Pancreas (tissue), 10 donors: ENCODE measurements at regions not wholly inside any gene's neighbourhood (a gene's known extent, or its start where the extent isn't known, plus 50 kb on each side); places are given as distances from the start of the nearest gene placed in this dataset.

Source experiments
- ATAC-seq, 4 donors: fragments of 200-7000 bp; cut with Tn5 transposase; one replicate each; pipeline versions ENCODE4 v1.8.0 to v1.9.1; 2020; ENCODE audit warnings: mild to moderate bottlenecking in 4 of 4, moderate library complexity in 4 of 4
- DNase-seq, 6 donors: peaks; one replicate each; pipeline ENCODE4 v3.0.0-alpha.2; 2020
- FAIRE-seq: peaks from 2 replicates; lab custom pipeline; 2012; peaks lifted over from hg19 to GRCh38; lab: Jason Lieb, UNC
- H3K27ac ChIP-seq, 4 donors: fragments of 200-600 bp; sonication (generic); 1 replicate in 3 of 4; 2 replicates in 1 of 4; pipeline versions ENCODE4 v1.5.0 to v1.8.0; 2020
- H3K27me3 ChIP-seq, 4 donors: fragments of 200-600 bp; one replicate each; pipeline ENCODE4 v1.8.0; 2021
- H3K36me3 ChIP-seq, 3 donors: fragments of 200-600 bp; sonication (generic) in 1 of 3; one replicate each; pipeline versions ENCODE4 v1.5.0 to v1.8.0; 2020 to 2021
- H3K4me1 ChIP-seq, 3 donors: fragments of 200-600 bp; one replicate each; pipeline ENCODE4 v1.8.0; 2021
- H3K4me3 ChIP-seq, 4 donors: fragments of 200-600 bp; sonication (generic) in 2 of 4; one replicate each; pipeline versions ENCODE4 v1.5.0 to v1.8.0; 2020 to 2021
- H3K9me3 ChIP-seq, 4 donors: fragments of 200-600 bp; one replicate each; pipeline ENCODE4 v1.8.0; 2021
- CTCF ChIP-seq, 4 donors: fragments of 200-600 bp; sonication (generic) in 3 of 4; IDR thresholded peaks; one replicate each; pipeline versions ENCODE4 v1.5.0 to v1.8.0; 2021; ENCODE audit warnings: antibody characterized with exemption in 4 of 4
- WGBS, 2 donors: extraction: QIAGEN DNeasy Blood & Tissue Kit; methylation state at CpG; one replicate each; pipeline ENCODE4 v1.1.7; 2013; 5-methylcytosine and 5-hydroxymethylcytosine counted together
- intact Hi-C, 3 donors: fragments of 100-400 bp; cut with DNase I; formaldehyde crosslinking; loops; one replicate each; pipeline versions ENCODE4 v1.11.1 to v1.14.2; 2022
- donor health status: healthy with polysubstance abuse.
- donor health status: DM: no; HTN: no; CAD: no; lungs with moderate emphysema.
- donor health status: DM: no; HTN: no; CAD: no.
- donor health status: control.
- donor health status: control.
- donor health status: Bipolar disorder and iron deficiency.
- donor health status: DM: yes; HTN: yes; CAD: no.
- donor health status: DM: no; HTN: no; CAD: no.
- donor health status: DM: no; HTN: no; CAD: no.
- donor health status: DM: yes; HTN: yes; CAD: no.

- 70 to 81% methylated on average over 13 of the region's 13 CpGs for WGBS, 2 donors
- no peaks in the 10 kb centered on the region for H3K27me3 ChIP-seq
- H3K27ac ChIP-seq = no peak overlapping the region
- H3K4me3 ChIP-seq = no peak overlapping the region
- ATAC-seq (no peak), FAIRE-seq (no peak), DNase-seq (no peak)
- H3K4me1 ChIP-seq = no peaks in the 10 kb centered on the region
- no peak for TF ChIP-seq CTCF (IDR thresholded peaks at IDR 0.05)
- no peaks in the 10 kb centered on the region for H3K9me3 ChIP-seq
- intact Hi-C loops = loop anchor here in 2 of 3 donors (2.0 to 5.0 kb wide), 2 partner anchors 511 to 513 kb away; no protein-coding TSS in a partner anchor
- no peaks in the 10 kb centered on the region for H3K36me3 ChIP-seq
Observed at GRCh38 chr6:168883410-168884049, 370.1 kb downstream of the THBS2 start.

GRCh38 chr6:168880271-168880670 lies 373.4 kb downstream of the THBS2 start:
- intact Hi-C loops = loop anchor here in 1 of 3 donors (5.0 kb wide), 1 partner anchor 508 kb away; no protein-coding TSS in a partner anchor
- Histone ChIP-seq H3K27ac (no peak overlapping the region), H3K4me1 (no peaks in the 10 kb centered on the region), H3K4me3 (no peak overlapping the region), H3K36me3 (no peaks in the 10 kb centered on the region), H3K27me3 (no peaks in the 10 kb centered on the region), H3K9me3 (no peaks in the 10 kb centered on the region)
- DNase-seq (no peak), ATAC-seq (no peak), FAIRE-seq (no peak)
- 65 to 80% methylated on average over 17 of the region's 17 CpGs for WGBS, 2 donors
- TF ChIP-seq CTCF (IDR thresholded peaks at IDR 0.05) = no peak

GRCh38 chr6:168877821-168878282 lies 375.8 kb downstream of the THBS2 start:
- ATAC-seq (peak in 3 of 4 donors; percentile 55 to 76 (median 75)), FAIRE-seq (no peak), DNase-seq (no peak)
- no peaks in the 10 kb centered on the region for H3K9me3 ChIP-seq
- no peak overlapping the region for H3K4me3 ChIP-seq
- no peaks in the 10 kb centered on the region for H3K27me3 ChIP-seq
- no peak overlapping the region for H3K27ac ChIP-seq
- no peak for TF ChIP-seq CTCF (IDR thresholded peaks at IDR 0.05)
- no peaks in the 10 kb centered on the region for H3K36me3 ChIP-seq
- 37 to 44% methylated on average over 10 of the region's 10 CpGs for WGBS, 2 donors
- H3K4me1 ChIP-seq = no peaks in the 10 kb centered on the region
- intact Hi-C loops = loop anchor here in 1 of 3 donors (10.0 kb wide), 1 partner anchor 503 kb away; no protein-coding TSS in a partner anchor

- Histone ChIP-seq H3K4me3 (no peak overlapping the region), H3K4me1 (no peaks in the 10 kb centered on the region), H3K9me3 (no peaks in the 10 kb centered on the region), H3K27me3 (no peaks in the 10 kb centered on the region), H3K36me3 (no peaks in the 10 kb centered on the region), H3K27ac (no peak overlapping the region)
- DNase-seq = no peak
- ATAC-seq = no peak
- 79 to 92% methylated on average over 15 of the region's 15 CpGs for WGBS, 2 donors
- FAIRE-seq = no peak
- intact Hi-C loops = loop anchor here in 1 of 3 donors (10.0 kb wide), 1 partner anchor 502 kb away; no protein-coding TSS in a partner anchor
- TF ChIP-seq CTCF (IDR thresholded peaks at IDR 0.05) = no peak
Observed at GRCh38 chr6:168876956-168877355, 376.7 kb downstream of the THBS2 start.
